ENCODE measurements at regions not wholly inside any gene's neighbourhood (a gene's known extent, or its start where the extent isn't known, plus 50 kb on each side); places are given as distances from the start of the nearest gene placed in this dataset.

GRCh38 chr12:13680916-13681315 is 300.5 kb downstream of the GRIN2B start:
- TF ChIP-seq CTCF (IDR thresholded peaks at IDR 0.05) = no peak
- no peak for DNase-seq
- no peaks in the 10 kb centered on the region for H3K9me3 ChIP-seq
- no peak overlapping the region for H3K27ac ChIP-seq
- no peak overlapping the region for H3K9ac ChIP-seq (ENCODE audit: low read depth in 2 of 2, low read length in 2 of 2)
- no peaks in the 10 kb centered on the region for H3K36me3 ChIP-seq
- no peaks in the 10 kb centered on the region for H3K4me1 ChIP-seq
- no peaks in the 10 kb centered on the region for H3K27me3 ChIP-seq
- intact Hi-C loops (cut with DNase I) = no loop called here
- H3K4me3 ChIP-seq = no peak overlapping the region

GRCh38 chr12:13676880-13677279 is 304.5 kb downstream of the GRIN2B start:
- Histone ChIP-seq H3K9me3 (no peaks in the 10 kb centered on the region), H3K4me3 (no peak overlapping the region), H3K36me3 (no peaks in the 10 kb centered on the region), H3K4me1 (no peaks in the 10 kb centered on the region), H3K27ac (no peak overlapping the region), H3K27me3 (no peaks in the 10 kb centered on the region), H3K9ac (ENCODE audit: low read depth in 2 of 2, low read length in 2 of 2) (no peak overlapping the region)
- DNase-seq = no peak
- intact Hi-C loops (cut with DNase I) = no loop called here
- TF ChIP-seq CTCF (IDR thresholded peaks at IDR 0.05) = no peak

GRCh38 chr12:13670285-13670866 is 311.0 kb downstream of the GRIN2B start:
- intact Hi-C loops (cut with DNase I) = no loop called here
- Histone ChIP-seq H3K27me3 (no peaks in the 10 kb centered on the region), H3K4me1 (no peaks in the 10 kb centered on the region), H3K36me3 (no peaks in the 10 kb centered on the region), H3K4me3 (no peak overlapping the region), H3K9ac (ENCODE audit: low read depth in 2 of 2, low read length in 2 of 2) (no peak overlapping the region), H3K9me3 (no peaks in the 10 kb centered on the region), H3K27ac (no peak overlapping the region)
- no peak for DNase-seq
- no peak for TF ChIP-seq CTCF (IDR thresholded peaks at IDR 0.05)

GRCh38 chr12:13668880-13669279 is 312.5 kb downstream of the GRIN2B start:
- no peak for DNase-seq
- TF ChIP-seq CTCF (IDR thresholded peaks at IDR 0.05) = no peak
- Histone ChIP-seq H3K27ac (no peak overlapping the region), H3K4me1 (no peaks in the 10 kb centered on the region), H3K4me3 (no peak overlapping the region), H3K36me3 (no peaks in the 10 kb centered on the region), H3K27me3 (no peaks in the 10 kb centered on the region), H3K9ac (ENCODE audit: low read depth in 2 of 2, low read length in 2 of 2) (no peak overlapping the region), H3K9me3 (no peaks in the 10 kb centered on the region)
- intact Hi-C loops (cut with DNase I) = no loop called here

- Histone ChIP-seq H3K36me3 (no peaks in the 10 kb centered on the region), H3K27me3 (no peaks in the 10 kb centered on the region), H3K9ac (ENCODE audit: low read depth in 2 of 2, low read length in 2 of 2) (no peak overlapping the region), H3K4me3 (no peak overlapping the region), H3K4me1 (no peaks in the 10 kb centered on the region), H3K9me3 (no peaks in the 10 kb centered on the region), H3K27ac (no peak overlapping the region)
- DNase-seq = no peak
- intact Hi-C loops (cut with DNase I) = no loop called here
- no peak for TF ChIP-seq CTCF (IDR thresholded peaks at IDR 0.05)
Observed at GRCh38 chr12:13666806-13667205, 314.6 kb downstream of the GRIN2B start.

Measured in colonic mucosa (tissue), 4 donors.